NCI-H146 (cell line): ENCODE measurements at regions not wholly inside any gene's neighbourhood (a gene's known extent, or its start where the extent isn't known, plus 50 kb on each side); places are given as distances from the start of the nearest gene placed in this dataset.
"Not testable (repeated sequence)": the region's sequence is repeated elsewhere in the genome, so short reads cannot be mapped to it uniquely, and the experiment has no call there.

ENCODE experiments used
- DNase-seq: peaks from one replicate; lab custom pipeline; 2025; lab: John Stamatoyannopoulos, UW

DNA sequence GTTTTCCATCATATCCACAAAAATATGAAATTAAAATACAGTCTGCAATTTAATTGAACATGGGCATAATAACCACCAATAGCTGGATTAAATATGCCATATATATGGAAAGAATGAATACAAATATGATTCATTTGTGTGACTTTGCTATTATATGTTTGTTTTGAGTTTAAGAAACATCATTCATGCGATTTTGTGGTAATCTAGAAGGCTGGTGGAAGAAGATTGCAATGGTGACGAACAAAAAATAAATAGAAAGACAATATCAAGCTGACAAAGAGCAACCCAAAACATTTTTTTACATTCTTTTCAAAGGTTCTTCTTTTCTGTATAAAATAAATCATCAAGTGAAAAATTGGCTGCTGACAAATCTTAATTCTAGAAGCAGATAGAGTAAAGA is 610.0 kb downstream of the MAT2B start:
- no peak for DNase-seq

GRCh38 chr5:164119806-164120447 is 614.5 kb downstream of the MAT2B start:
- peak; percentile 2 for DNase-seq

DNA sequence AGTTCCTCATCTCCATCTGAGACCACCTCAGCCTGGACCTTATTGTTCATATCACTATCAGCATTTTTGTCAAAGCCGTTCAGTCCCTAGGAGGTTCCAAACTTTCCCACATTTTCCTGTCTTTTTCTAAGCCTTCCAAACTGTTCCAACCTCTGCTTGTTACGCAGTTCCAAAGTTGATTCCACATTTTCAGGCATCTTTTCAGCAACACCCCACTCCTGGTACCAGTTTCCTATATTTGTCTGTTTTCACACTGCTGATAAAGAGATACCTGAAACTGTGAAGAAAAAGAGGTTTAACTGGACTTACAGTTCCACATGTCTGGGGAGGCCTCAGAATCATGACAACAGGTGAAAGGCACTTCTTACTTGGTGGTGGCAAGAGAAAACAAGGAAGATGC is 622.1 kb downstream of the MAT2B start:
- DNase-seq: no peak

GRCh38 chr5:164132358-164132757 is 626.9 kb downstream of the MAT2B start:
- DNase-seq: no peak

DNA sequence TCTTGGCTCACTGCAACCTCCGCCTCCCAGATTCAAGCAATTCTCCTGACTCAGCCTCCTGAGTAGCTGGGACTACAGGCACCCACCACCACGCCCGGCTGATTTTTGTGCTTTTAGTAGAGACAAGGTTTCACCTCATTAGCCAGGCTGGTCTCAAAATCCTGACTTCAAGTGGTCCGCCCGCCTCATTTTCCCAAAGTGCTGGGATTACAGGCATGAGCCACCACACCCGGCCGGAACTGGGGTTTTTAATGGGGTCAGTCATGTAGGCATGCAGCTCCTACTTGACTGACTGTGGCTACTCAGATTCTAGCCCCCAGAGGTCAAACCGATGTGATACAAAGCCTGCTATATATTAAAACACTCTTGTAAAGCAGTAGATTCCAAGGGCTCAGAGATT is 631.7 kb downstream of the MAT2B start:
- no peak for DNase-seq

DNA sequence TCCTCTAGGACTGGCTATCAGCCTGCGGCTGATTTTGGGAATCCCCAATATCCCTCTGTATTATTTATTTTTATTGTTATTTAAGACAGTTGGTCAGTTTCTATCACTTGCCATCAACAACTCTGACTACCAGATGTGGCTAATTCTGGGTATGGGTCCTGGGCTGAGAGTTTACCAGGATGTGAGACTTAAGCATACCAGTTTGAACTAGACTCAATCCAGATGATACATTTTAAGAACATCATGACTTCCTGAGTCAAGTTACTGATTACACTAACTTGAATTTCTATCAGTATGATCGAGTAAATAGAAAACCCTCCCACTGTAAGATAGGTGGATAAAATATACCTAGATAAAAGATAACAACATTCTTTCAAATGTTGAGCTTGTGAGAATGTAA is 634.0 kb downstream of the MAT2B start:
- DNase-seq: no peak

DNA sequence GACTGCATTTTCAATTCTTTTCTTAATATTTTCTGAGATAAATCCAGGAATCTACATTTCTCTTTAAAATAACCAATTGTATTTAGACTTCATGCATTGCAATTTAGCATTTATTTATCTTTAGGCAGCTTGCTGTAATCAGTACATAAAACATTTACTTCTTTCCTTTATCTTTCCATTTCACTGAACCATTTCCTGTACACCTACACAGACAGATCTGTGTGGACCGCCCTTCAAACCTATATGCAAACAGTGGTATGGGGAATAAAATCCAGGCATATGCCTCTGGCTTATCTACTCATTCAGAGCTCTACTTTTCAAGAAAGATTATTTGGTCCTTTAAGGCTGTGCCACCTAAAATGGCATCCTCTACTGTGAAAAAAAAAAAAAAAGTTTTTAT is 640.0 kb downstream of the MAT2B start:
- DNase-seq: no peak

- no peak for DNase-seq
These were observed 640.8 kb downstream of the MAT2B start for GRCh38 chr5:164146223-164146622.

DNA sequence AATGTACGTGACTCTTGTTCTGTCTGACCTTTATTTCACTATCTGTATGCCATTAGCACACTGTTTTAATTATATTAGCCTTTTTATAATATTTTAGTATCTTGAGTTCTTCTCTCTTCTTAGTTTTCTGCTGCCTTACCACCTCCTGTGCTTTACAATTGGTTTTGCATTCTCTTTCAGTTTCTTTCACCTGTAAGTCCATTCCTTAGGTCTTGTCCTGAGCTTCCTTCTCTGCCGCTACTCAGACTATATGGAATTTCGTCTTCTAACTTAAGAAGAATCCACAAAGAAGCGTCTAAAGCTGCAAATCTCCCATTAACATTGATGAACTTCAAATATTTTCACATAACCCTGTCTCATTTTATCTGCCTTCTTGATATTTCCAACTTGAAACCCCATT is 642.9 kb downstream of the MAT2B start:
- DNase-seq: no peak

DNA sequence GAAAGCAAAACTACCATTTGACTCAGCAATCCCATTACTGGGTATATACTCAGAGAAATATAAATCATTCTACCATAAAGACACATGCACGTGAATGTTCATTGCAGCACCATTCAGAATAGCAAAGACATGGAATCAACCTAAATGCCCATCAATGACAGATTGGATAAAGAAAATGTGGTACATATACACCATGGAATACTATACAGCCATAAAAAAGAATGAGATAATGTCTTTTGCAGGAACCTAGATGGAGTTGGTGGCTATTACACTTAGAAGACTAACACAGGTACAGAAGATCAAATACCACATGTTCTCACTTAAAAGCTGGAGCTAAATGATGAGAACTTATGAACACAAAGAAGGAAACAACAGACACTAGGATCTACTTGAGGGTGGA is 647.1 kb downstream of the MAT2B start:
- DNase-seq: not testable (repeated sequence)

DNA sequence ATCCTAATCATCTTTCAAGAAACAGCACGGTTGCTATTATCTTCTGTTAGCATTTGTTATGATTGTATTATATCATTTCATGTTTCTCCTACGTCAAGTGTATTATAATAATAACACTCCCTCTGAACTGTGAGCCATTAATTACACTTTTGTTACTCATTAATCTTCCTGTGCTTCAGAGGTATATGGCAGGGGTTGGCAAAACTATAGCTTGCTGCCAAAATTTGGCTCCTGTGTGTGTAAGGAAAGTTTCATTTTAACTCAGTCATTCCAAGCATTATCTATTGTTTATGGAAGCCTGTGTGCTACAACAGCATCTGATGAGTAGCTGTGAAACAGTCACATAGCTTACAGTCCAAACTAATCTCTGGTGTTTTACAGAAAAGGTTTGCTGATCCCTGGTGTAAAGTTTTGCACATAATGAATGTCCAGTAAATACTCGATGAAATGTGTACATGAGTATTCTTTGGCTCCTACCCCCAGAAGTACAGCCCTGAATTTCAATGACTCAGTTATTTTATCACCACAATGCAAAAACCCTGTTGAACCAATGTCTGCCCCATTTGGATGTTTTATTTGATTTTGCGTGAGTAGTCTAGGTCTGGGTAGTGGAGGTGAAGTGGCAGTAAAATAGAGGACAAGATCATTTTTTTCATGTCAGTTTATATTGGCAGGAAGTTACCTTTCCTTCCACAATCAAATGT is 648.2 kb downstream of the MAT2B start:
- no peak for DNase-seq

DNA sequence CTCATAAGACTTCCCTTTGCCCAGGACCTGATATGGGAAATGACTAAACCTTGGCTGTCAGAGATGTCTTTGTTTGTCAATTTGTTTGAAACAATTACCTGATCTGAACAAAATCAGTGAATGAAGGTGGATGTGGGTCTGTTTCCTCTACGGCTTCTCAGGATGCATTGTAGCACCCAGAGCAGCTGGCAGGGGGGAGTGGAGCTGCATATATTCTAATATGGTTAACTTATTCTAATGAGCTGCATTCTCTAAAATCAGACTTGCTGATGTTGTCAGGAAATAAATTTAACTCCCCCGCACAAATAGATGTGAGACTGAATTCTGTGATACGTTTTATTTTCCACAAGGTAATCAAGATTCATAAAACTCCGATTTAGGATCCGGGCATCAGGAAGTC is 665.4 kb downstream of the MAT2B start:
- DNase-seq: no peak

DNA sequence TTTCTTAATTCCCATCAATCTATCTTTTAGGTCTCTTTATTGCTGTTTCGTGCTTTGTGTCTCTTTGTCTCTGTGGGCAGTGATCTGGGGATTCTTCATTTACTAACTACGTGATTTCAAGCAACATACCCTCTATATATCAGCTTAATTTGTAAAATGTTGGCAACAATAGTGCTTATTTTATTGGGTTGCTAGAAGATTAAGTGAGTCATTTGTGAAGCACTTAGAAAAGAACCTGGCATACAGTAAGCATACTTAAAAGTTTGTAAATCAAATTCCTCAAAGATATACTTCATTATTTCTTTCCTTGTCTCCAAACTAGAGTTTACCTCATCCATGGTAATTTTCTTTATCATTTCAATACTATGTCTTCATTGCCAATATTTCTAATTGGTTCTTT is 669.7 kb downstream of the MAT2B start:
- no peak for DNase-seq

DNA sequence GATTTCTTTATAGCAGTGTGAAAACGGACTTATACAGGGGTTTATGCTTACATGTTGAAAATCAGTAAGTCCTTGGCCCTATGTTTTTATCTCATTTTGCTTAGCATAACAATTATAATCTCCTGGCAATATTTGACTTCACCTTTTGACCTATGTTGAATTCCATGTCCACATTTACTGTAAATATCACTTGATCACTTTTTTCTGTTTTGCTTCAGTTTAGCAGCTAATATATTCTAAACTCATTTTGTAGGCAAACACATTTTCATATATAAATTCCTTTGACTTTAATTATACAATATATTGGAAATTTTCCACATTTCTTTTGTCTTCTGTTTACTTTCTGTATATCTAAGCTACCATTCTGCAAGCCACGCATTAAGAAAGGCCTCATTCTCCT is 674.0 kb downstream of the MAT2B start:
- no peak for DNase-seq

DNA sequence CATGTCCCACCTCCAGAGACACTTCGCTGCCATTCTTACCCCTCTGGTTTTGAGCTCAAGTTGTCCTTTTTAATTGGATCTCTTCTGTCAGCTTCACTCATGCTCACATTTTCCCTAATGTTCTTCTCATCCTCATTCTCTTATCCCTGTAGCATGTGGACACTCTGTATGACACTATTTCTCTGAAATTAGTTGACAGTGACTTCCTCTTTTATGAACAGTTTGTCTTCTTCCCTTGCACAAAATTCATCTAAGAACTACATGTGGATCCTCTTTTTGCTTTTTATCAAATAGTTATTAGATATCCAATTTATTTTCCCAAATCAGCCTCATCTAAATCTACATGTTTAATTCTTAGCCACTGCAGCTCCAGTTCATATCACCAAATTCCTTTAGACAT is 676.2 kb downstream of the MAT2B start:
- no peak for DNase-seq

DNA sequence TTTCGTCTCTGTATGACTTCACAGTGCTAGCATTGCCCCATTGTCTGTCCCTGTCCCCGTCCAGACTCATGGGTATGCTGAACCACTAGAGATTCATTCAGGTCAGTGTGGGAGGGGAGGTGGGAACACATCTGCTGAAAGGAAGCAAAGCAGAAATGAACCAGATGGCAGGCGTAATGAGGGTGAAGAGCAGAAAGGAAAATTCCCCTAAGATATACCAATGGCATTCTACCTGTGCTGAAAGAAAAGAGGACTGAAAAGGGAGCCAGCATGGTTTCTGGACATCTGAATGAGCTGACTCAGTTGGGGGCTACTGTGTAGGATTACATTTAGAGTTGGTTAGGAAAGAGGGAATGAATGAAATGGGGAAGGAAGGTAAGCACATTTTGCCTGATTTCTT is 678.7 kb downstream of the MAT2B start:
- DNase-seq: no peak

DNA sequence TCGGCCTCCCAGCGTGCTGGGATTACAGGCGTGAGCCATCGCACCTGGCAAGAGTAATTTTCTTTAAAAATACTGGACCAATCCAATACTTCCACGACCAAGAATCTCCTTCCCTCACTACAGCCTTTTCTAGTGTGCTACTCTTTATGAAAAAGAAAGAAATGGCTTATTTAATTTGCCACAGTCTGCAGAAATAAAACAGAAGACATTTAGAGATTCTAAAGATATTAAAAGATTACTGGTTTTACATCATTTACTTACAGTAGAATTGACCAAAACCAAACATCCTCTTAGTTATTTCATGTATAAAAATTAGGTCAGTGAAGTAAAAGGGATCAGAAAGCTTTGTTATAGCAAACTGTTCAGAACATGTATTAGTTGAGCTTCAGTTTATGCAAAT is 679.6 kb downstream of the MAT2B start:
- DNase-seq: no peak

DNA sequence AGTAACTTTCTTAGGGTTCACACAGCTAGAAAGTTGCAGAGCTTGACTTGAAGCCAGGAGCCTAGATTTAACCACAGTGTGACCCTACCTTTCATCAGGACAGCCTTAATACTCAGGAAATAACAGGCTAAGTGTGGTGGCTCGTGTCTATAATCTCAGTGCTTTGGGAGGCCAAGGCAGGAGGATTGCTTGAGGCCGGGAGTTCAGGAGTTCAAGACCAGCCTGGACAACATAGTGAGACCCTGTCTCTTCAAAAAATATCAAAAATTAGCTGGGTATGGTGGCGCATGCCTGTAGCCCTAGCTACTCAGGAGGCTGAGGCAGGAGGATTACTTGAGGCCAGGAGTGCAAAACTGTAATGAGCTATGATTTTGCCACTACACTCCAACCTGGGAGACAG is 681.1 kb downstream of the MAT2B start:
- DNase-seq: no peak

- no peak for DNase-seq
These were observed 682.4 kb downstream of the MAT2B start for GRCh38 chr5:164187785-164188184.

DNA sequence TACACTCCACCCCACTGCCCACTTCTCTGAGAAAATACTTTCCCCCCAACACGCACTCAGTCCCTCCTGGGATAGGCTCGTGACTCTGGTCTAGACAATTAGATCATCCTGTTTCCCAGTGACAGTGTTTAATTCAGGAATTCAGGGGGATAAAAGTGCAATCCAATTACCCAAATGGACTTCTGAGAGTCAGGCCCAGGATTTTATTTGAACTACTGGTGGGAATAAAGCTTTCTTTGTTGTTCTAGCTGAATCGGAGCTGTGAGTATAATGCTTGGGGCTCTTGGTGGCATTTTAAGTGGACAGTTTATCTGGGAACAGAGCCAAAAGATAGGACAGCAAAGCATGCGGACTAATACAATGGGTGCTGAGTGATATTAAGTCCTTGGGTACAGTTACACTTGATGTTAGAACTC is 683.3 kb downstream of the MAT2B start:
- peak; percentile 30 for DNase-seq

GRCh38 chr5:164191240-164191639 is 685.8 kb downstream of the MAT2B start:
- DNase-seq: no peak

- DNase-seq: no peak
These were observed 696.9 kb downstream of the MAT2B start for GRCh38 chr5:164202338-164202737.

DNA sequence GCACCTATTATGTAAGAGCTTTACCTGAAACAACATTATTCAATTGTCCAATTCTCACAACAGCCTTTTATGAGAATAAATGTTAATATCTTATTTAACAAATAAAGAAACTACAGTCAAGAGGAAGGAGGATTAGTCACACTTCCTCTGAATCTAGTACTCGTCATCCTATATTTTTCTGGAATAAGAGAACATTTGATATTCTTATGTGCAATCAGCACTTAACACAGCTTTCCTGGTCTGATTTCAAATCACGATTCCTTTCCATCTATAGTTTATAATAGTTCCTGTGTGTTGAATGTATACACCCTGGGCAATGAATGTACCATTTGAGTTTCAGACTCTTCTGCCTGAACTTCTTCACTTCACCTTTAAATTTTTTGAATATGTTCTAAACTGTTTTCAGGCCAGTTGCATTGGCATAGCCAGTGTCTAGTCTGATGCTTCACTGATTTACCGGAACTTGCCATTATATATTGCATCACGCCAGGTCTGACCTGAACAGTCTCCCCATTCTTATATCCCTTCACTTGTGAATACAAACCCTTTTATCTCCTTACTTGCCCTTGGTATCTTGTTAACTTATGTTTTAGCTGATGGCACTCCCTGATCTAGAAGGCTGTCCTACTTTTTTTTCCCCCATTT is 698.3 kb downstream of the MAT2B start:
- no peak for DNase-seq
